Heart left ventricle (tissue), 13 donors: ENCODE measurements at regions not wholly inside any gene's neighbourhood (a gene's known extent, or its start where the extent isn't known, plus 50 kb on each side); places are given as distances from the start of the nearest gene placed in this dataset.

Experiments
- CTCF ChIP-seq, 12 donors: fragments of 200-600 bp; sonication (generic) in 4 of 12; IDR thresholded peaks; one replicate each; pipeline versions ENCODE4 v1.5.0 to v1.8.0; 2018 to 2022; ENCODE audit warnings: antibody characterized with exemption in 12 of 12, mild to moderate bottlenecking in 5 of 12
- POLR2A ChIP-seq, 2 donors: fragments of 450-650 bp; IDR thresholded peaks; one replicate each; pipeline ENCODE4 v1.6.1; 2017; ENCODE audit warnings: antibody characterized with exemption in 2 of 2, mild to moderate bottlenecking in 2 of 2, moderate library complexity in 2 of 2
- donor health status: ischemic (EF 13 %, LVEDD 7.1; RV severe dilation, severe dysfunction).
- donor health status: DM: no; HTN: yes; CAD: no.
- donor health status: DM: no; HTN: no; CAD: no.
- donor health status: ischemic (EF 25% LVEDD 6.9; RV normal size, moderate dysfunction).
- donor health status: ischemic (EF 25% LVEDD 5.7; RV mildly dilated, moderate dysfunction).
- donor health status: ischemic (EF 35%, LVEDD 5.7; RV mildly dilated, moderate dysfunction).
- donor health status: nonischemic (EF 11% LVEDD 7.7; RV severe dilation, severe dysfunction).
- donor health status: DM: yes; HTN: yes; CAD: no.
- donor health status: PGD.
- donor health status: ischemic (EF 29% LVEDD 5.4; RV normal size, mild dysfunction).
- donor health status: nonischemic (EF 23%, LVEDD 6.1; RV moderate dilation, normal function).

- no peak for TF ChIP-seq CTCF (IDR thresholded peaks at IDR 0.05)
- TF ChIP-seq POLR2A (IDR thresholded peaks at IDR 0.05) = no peak
Measured at GRCh38 chr15:24865303-24865702, 89.5 kb upstream of the SNRPN start.
